H1 (cell line): ENCODE measurements at regions not wholly inside any gene's neighbourhood (a gene's known extent, or its start where the extent isn't known, plus 50 kb on each side); places are given as distances from the start of the nearest gene placed in this dataset.
A peak's percentile ranks its signal among the peaks of the same experiment; 100 is the strongest.

Experiments used
- ASH2L ChIP-seq: fragments of 200-600, 300-600 bp; sonication (generic); IDR thresholded peaks from one replicate; pipeline ENCODE4 v1.7.1; 2017; ENCODE audit warnings: low read length
- ATF3 ChIP-seq: IDR thresholded peaks from 2 replicates; pipeline ENCODE4 v1.6.1; 2011; ENCODE audit warnings: low read depth, mild to moderate bottlenecking, low read length; ENCODE audit not compliant: insufficient read depth
- BCL11A ChIP-seq, 2 experiments: IDR thresholded peaks; one replicate each; pipeline ENCODE4 v1.6.1; 2011; ENCODE audit warnings: low read depth in 2 of 2, low read length in 2 of 2, mild to moderate bottlenecking in 2 of 2
- CHD1 ChIP-seq: IDR thresholded peaks from 2 replicates; pipeline ENCODE4 v1.6.1; 2012; ENCODE audit warnings: low read depth, low read length, improper control_type of control experiment
- EP300 ChIP-seq, 2 experiments: IDR thresholded peaks; 1 replicate in 1 of 2; 2 replicates in 1 of 2; pipeline ENCODE4 v1.6.1; 2011 to 2012; ENCODE audit warnings: low read depth in 2 of 2, low read length in 2 of 2, mild to moderate bottlenecking in 2 of 2, borderline replicate concordance in 1 of 2, inconsistent platforms in 1 of 2, moderate library complexity in 1 of 2
- FOSL1 ChIP-seq: IDR thresholded peaks from 2 replicates; pipeline ENCODE4 v1.6.1; 2011; ENCODE audit warnings: mild to moderate bottlenecking, low read depth, low read length, moderate library complexity; ENCODE audit not compliant: insufficient read depth
- JUN ChIP-seq: IDR thresholded peaks from 2 replicates; pipeline ENCODE4 v1.6.1; 2011; ENCODE audit warnings: low read depth, mild to moderate bottlenecking, improper control_type of control experiment, low read length
- KDM4A ChIP-seq: IDR thresholded peaks from one replicate; pipeline ENCODE4 v1.7.1; 2012; ENCODE audit warnings: low read depth, mild to moderate bottlenecking, moderate library complexity, low read length, inconsistent platforms; ENCODE audit not compliant: severe bottlenecking
- NANOG ChIP-seq: IDR thresholded peaks from 2 replicates; pipeline ENCODE4 v1.6.1; 2011; ENCODE audit warnings: low read length, low read depth, mild to moderate bottlenecking, inconsistent platforms; ENCODE audit not compliant: insufficient read depth, poor library complexity, severe bottlenecking
- PHF8 ChIP-seq: fragments of 200-600 bp; sonication (generic); conservative IDR thresholded peaks from 2 replicates; pipeline ENCODE4 v1.7.1; 2012; ENCODE audit warnings: low read depth, mild to moderate bottlenecking, inconsistent platforms, low read length, moderate library complexity
- POLR2A ChIP-seq, 2 experiments: IDR thresholded peaks; 1 replicate in 1 of 2; 2 replicates in 1 of 2; pipeline ENCODE4 v1.6.1; 2011; ENCODE audit warnings: low read depth in 2 of 2, low read length in 2 of 2, mild to moderate bottlenecking in 2 of 2; ENCODE audit errors: control extremely low read depth in 1 of 2
- POLR2AphosphoS5 ChIP-seq: IDR thresholded peaks from 2 replicates; pipeline ENCODE4 v1.6.1; 2011; ENCODE audit warnings: low read depth, low read length
- RAD21 ChIP-seq, 2 experiments: IDR thresholded peaks in 1 of 2; conservative IDR thresholded peaks in 1 of 2; 2 replicates each; pipeline ENCODE4 v1.6.1; 2011; ENCODE audit warnings: low read depth in 2 of 2, low read length in 2 of 2, improper control_type of control experiment in 1 of 2, inconsistent platforms in 1 of 2, mild to moderate bottlenecking in 1 of 2, moderate library complexity in 1 of 2
- RXRA ChIP-seq: IDR thresholded peaks from 2 replicates; pipeline ENCODE4 v1.6.1; 2011; ENCODE audit warnings: low read depth, mild to moderate bottlenecking, low read length, moderate library complexity; ENCODE audit not compliant: insufficient read depth
- SAP30 ChIP-seq: fragments of 300-600 bp; sonication (generic); IDR thresholded peaks from 2 replicates; pipeline ENCODE4 v1.7.1; 2012; ENCODE audit warnings: low read length, moderate library complexity, mild to moderate bottlenecking, inconsistent platforms; ENCODE audit not compliant: insufficient read depth, insufficient replicate concordance
- SIN3A ChIP-seq, 2 experiments: IDR thresholded peaks in 1 of 2; conservative IDR thresholded peaks in 1 of 2; 2 replicates each; pipeline ENCODE4 v1.6.1; 2011 to 2012; ENCODE audit warnings: low read length in 2 of 2, improper control_type of control experiment in 1 of 2, low read depth in 1 of 2, mild to moderate bottlenecking in 1 of 2
- SP1 ChIP-seq: IDR thresholded peaks from 2 replicates; pipeline ENCODE4 v1.6.1; 2011; ENCODE audit warnings: low read depth, low read length
- TCF12 ChIP-seq: IDR thresholded peaks from 2 replicates; pipeline ENCODE4 v1.6.1; 2011; ENCODE audit warnings: low read depth, mild to moderate bottlenecking, low read length
- YY1 ChIP-seq: IDR thresholded peaks from 2 replicates; pipeline ENCODE4 v1.6.1; 2011; ENCODE audit warnings: low read depth, mild to moderate bottlenecking, low read length
- ZNF274 ChIP-seq: IDR thresholded peaks from 2 replicates; pipeline ENCODE4 v1.7.0; 2012; ENCODE audit warnings: low read length, borderline replicate concordance; ENCODE audit errors: extremely low read depth
- TF ChIP-seq, protein P1 (sequence below): IDR thresholded peaks from 2 replicates; pipeline ENCODE4 v1.6.1; 2012; ENCODE audit warnings: low read length, inconsistent platforms

GRCh38 chr4:176001151-176002006, 64.3 kb upstream of the WDR17 start (continued):
- TF ChIP-seq, protein P1, sequence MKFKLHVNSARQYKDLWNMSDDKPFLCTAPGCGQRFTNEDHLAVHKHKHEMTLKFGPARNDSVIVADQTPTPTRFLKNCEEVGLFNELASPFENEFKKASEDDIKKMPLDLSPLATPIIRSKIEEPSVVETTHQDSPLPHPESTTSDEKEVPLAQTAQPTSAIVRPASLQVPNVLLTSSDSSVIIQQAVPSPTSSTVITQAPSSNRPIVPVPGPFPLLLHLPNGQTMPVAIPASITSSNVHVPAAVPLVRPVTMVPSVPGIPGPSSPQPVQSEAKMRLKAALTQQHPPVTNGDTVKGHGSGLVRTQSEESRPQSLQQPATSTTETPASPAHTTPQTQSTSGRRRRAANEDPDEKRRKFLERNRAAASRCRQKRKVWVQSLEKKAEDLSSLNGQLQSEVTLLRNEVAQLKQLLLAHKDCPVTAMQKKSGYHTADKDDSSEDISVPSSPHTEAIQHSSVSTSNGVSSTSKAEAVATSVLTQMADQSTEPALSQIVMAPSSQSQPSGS: no peak
- peak; percentile 78 for TF ChIP-seq SAP30
- no peak for TF ChIP-seq TCF12
- no peak for TF ChIP-seq NANOG
- TF ChIP-seq FOSL1: no peak
- TF ChIP-seq SP1: peak; percentile 77
- TF ChIP-seq KDM4A: peak; percentile 39
- TF ChIP-seq ATF3: no peak
- peak; percentile 69; the same call in 1 of the 2 replicates for TF ChIP-seq POLR2AphosphoS5
- peak; percentile 32; the same call in 1 of the 2 replicates for TF ChIP-seq PHF8
- no peak for TF ChIP-seq CHD1
- TF ChIP-seq RAD21 (IDR thresholded peaks at IDR 0.05 in 1 of 2, conservative IDR thresholded peaks at IDR 0.05 in 1 of 2; ENCODE audit: low read depth in 2 of 2, low read length in 2 of 2): no peak
- no peak for TF ChIP-seq YY1
- no peak for TF ChIP-seq BCL11A (IDR thresholded peaks at IDR 0.05; ENCODE audit: low read depth in 2 of 2, low read length in 2 of 2)
- no peak for TF ChIP-seq EP300 (IDR thresholded peaks at IDR 0.05; ENCODE audit: borderline replicate concordance in 1 of 2, low read depth in 2 of 2, low read length in 2 of 2)
- TF ChIP-seq POLR2A (IDR thresholded peaks at IDR 0.05; ENCODE audit: control extremely low read depth in 1 of 2, low read depth in 2 of 2, low read length in 2 of 2): peak; percentile 37 to 79
- TF ChIP-seq RXRA: no peak
- no peak for TF ChIP-seq ZNF274
- TF ChIP-seq ASH2L: peak; percentile 96
- TF ChIP-seq SIN3A (conservative IDR thresholded peaks at IDR 0.05 in 1 of 2, IDR thresholded peaks at IDR 0.05 in 1 of 2; ENCODE audit: low read depth in 1 of 2, low read length in 2 of 2): peak; percentile 8 to 59; a peak in 2 of 4 replicates
- TF ChIP-seq JUN: no peak
